Mammary epithelial cell (primary cell): ENCODE measurements at regions not wholly inside any gene's neighbourhood (a gene's known extent, or its start where the extent isn't known, plus 50 kb on each side); places are given as distances from the start of the nearest gene placed in this dataset.

Experiments
- EZH2 ChIP-seq: IDR thresholded peaks from 2 replicates; pipeline ENCODE4 v1.6.1; 2012; ENCODE audit warnings: low read length, inconsistent platforms, borderline replicate concordance
- TF ChIP-seq, protein P1 (sequence below), 2 donors: IDR thresholded peaks in 1 of 2; conservative IDR thresholded peaks in 1 of 2; 2 replicates each; pipeline ENCODE4 v1.5.1; 2011 to 2012; ENCODE audit warnings: inconsistent platforms in 2 of 2, low read length in 2 of 2, mild to moderate bottlenecking in 2 of 2, control low read depth in 1 of 2, low read depth in 1 of 2; ENCODE audit not compliant: insufficient read depth in 1 of 2; ENCODE audit errors: extremely low read depth in 1 of 2

DNA sequence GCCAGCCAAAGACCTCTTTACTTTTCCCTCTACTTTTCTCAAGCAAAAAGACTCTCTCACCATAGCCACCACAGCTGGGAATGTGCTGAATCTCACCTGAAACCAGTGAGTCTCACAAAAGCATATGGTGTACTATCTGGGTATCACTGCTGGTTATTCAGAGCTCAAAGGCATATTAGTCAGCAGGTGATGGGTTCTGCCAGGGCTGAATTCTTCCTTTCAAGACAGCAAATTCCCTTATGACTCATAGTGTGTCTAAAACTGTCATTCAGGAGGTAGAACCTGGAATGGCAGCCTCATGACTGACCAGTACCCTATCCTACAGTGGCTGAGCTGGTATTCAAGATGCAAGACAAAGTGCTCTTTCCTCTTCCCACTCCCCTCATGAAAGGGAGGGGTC lies 2859.1 kb downstream of the PCDH9 start:
- TF ChIP-seq, protein P1, sequence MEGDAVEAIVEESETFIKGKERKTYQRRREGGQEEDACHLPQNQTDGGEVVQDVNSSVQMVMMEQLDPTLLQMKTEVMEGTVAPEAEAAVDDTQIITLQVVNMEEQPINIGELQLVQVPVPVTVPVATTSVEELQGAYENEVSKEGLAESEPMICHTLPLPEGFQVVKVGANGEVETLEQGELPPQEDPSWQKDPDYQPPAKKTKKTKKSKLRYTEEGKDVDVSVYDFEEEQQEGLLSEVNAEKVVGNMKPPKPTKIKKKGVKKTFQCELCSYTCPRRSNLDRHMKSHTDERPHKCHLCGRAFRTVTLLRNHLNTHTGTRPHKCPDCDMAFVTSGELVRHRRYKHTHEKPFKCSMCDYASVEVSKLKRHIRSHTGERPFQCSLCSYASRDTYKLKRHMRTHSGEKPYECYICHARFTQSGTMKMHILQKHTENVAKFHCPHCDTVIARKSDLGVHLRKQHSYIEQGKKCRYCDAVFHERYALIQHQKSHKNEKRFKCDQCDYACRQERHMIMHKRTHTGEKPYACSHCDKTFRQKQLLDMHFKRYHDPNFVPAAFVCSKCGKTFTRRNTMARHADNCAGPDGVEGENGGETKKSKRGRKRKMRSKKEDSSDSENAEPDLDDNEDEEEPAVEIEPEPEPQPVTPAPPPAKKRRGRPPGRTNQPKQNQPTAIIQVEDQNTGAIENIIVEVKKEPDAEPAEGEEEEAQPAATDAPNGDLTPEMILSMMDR (conservative IDR thresholded peaks at IDR 0.05 in 1 of 2, IDR thresholded peaks at IDR 0.05 in 1 of 2; ENCODE audit: extremely low read depth in 1 of 2, insufficient read depth in 1 of 2, low read depth in 1 of 2, low read length in 2 of 2): no peak
- TF ChIP-seq EZH2: no peak
